Activated gamma-delta T cell treated with Interleukin-2 at 50 U/mL for 16 hours (primary cell): ENCODE measurements at regions not wholly inside any gene's neighbourhood (a gene's known extent, or its start where the extent isn't known, plus 50 kb on each side); places are given as distances from the start of the nearest gene placed in this dataset.

ENCODE experiments used
- DNase-seq: peaks from one replicate; pipeline ENCODE4 v3.0.0-alpha.2; 2020

DNA sequence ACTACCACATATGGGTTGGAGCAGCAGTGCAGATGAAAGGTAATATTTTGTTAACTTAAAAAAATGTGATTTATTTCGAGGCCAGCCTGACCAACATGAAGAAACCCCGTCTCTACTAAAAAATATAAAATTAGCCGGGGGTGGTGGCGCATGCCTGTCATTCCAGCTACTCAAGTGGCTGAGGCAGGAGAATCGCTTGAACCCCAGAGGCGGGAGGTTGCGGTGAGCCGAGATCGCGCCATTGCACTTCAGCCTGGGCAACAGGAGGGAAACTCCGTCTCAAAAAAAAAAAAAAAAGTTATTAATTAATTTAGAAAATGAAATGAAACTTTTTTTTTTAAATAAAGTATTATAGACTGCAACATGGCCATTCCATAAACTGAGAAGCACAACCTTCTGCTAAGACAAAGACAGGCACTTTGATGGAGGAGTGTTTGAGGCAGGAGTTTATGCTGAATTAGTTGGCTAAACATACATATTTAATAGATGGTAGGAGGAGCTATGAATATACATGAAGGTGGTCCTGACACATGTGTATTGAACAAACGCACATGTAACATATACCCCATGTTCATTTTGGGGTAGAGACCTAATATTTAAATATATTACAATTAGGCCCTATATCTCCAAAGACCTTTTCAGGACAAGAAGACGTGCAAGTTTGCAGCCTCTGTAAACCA, 1485.3 kb upstream of the MIR17HG start:
- DNase-seq = no peak

DNA sequence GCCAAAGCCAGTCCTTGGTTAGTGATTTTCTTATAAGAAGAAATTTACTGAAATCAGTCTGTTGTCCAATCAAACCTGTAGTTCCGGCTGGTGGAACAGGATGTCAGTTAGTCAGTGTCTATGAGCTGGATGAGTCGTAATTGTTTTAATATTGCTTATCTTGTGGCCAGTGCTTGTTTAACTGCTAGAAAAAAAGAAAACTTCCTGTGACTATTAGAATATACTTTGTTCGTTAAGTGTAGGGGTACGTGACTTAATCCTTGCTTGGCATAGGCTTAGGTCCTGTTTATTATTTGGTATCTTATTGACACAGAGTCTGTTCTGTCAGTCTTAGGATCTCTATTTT, 1484.8 kb upstream of the MIR17HG start:
- no peak for DNase-seq

DNA sequence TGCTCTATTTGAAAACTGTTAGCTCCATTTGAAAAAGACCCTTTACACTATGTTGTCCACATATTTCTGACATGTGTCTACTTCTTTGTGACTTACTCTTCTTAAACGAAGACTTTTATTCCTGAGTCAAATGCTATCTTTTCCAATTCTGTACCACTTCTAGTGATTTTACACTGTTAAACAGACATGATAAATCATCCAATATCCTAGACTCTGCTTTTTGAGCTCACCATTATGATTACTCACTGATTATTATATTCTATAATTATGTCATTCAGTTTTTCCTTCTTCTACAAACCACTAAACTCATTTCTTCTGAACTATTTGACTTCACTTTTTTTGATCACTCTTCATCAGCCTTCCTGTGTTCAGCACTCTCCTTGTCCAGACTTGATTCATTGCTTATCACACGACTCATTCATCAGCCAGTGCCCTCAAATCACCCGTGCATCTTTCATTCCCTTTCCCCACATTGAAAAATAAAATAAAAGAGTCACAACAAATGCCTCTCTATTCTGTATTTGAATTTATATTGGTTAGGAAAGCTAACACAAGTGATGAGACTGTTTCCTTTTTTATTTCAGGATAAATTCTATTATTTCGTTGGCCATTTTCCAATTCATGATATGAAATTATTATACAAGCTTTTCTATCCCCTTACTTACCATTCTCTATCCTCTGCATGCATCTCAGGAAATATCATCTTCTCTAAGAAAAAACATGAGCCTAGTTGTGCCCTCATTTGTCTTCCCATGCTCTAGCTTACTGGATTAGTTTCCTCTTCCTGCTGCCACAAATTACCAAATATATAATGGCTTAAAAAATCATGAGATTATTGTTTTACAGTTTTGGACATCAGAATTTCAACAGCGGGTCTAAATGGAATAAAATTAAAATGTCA, 1482.1 kb upstream of the MIR17HG start:
- no peak for DNase-seq

DNA sequence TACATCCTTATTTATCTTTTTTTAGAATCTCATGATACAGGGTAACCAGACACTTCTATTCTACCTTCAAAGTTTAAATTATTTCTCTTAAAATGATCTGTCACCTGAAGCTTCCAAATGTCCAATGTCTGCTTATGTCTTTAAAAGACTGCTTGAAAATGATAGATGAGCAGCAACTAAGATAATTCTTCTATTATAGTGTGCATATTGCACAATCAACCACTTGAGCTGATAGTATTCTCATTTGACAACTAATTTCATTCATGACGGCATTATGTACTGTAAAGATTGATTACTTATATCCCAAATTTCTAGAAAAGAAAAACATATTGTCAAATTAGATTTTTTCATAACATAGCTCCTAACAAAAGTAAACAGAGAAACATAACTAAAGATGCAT, 1478.2 kb upstream of the MIR17HG start:
- no peak for DNase-seq

DNA sequence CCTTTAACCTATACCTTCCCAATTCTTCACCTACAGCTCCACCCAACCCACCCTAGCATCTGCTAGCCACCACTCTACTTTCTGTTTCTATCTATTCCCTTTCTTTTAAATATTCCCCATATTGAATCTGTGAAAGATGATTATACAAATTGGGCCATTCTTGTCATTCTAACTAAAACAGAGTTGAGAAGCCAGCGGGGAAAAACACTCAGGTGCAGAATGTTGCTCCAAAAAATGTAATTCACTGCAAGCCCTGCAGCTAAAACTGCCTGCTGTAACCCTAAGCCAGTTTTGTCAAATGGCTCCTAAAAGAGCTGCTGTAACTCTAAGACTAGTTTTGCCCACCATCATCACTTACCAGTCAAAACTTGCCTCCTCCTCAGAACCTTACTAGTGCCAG, 1468.6 kb upstream of the MIR17HG start:
- no peak for DNase-seq

DNA sequence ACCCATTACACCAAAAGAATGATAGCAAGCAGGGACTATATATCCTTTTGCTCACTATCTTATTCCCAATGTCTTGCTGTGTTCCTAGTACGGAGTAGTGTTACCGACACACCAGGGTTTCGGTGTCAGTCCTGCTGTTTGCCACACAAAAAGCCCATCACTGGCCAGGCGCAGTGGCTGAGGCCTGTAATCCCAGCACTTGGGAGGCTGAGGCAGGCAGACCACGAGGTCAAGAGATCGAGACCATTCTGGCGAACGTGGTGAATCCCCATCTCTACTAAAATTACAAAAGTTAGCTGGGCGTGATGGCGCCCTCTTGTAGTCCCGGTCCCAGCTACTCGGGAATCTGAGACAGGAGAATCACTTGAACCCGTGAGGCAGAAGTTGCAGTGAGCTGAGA, 1467.3 kb upstream of the MIR17HG start:
- DNase-seq = no peak

DNA sequence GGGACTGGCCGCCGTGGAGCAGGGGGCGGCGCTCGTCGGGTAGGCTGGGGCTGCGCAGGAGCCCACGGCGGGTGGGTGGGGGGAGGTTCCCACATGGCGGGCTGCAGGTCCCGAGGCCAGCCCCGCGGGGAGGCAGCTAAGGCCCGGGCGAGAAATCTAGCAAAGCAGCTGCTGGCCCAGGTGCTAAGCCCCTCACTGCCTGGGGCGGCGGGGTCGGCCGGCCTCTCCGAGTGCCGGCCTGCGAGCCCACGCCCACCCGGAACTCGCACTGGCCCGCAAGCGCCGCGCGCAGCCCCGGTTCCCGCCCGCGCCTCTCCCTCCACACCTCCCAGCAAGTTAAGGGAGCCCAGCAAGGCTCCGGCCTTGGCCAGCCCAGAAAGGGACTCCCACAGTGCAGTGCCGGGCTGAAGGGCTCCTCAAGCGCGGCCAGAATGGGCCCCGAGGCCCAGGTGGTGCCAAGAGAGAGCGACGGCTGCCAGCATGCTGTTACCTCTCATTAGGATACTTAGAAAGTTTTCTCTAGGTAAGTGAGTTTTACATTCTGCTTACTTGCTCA, 1463.5 kb upstream of the MIR17HG start:
- no peak for DNase-seq

DNA sequence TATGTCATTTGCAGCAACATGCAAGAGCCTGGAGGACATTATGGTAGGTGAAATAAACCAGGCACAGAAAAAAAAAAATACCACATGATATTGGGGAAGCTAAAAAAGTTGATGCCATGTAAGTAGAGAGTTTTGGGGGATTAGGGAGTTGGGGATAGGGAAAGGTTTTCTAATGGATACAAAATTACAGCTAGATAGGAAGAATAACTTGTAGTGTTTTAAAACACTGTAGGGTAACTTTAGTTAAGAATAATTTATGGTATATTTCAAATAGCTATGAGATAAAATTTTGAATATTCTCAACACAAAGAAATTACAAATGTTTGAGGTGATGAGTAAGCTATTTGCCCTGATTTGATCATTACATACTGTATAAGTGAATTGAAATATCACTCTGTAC, 1456.7 kb upstream of the MIR17HG start:
- no peak for DNase-seq

DNA sequence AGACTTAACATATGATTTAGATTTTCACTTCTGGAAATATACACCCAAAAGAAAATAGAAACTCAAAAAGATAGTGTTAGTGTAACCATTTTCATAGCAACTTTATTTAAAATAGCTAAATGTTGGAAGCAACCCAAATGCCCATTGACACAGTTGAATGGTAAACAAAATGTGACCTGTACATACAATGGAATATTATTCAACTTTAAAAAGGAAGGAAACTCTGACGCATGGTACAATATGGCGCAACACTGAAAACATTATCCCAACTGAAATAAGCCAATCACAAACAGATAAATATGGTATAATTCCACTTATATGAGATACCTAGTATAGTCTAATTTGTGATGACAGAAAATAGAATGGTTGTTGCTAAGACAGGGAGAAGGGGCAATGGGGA, 1456.1 kb upstream of the MIR17HG start:
- DNase-seq = no peak

DNA sequence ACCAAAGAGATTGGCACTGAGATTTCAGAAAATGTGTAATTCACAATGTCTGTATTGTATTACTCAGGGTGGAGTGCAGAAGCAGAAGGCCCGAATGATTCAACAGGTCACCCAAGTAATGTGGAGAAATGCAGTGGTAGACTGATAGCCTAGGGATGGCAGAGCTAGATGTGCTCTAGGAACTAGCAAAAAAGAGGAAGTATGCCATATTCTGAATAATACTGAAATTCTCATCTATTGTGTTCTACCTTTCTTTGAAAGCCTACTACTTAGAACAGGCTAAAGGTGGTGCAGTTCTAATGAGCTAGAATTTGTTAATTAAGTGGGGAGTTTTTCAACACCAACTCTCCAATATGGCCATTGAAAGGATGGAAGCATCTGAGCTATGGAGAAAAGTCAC, 1449.8 kb upstream of the MIR17HG start:
- DNase-seq = no peak

DNA sequence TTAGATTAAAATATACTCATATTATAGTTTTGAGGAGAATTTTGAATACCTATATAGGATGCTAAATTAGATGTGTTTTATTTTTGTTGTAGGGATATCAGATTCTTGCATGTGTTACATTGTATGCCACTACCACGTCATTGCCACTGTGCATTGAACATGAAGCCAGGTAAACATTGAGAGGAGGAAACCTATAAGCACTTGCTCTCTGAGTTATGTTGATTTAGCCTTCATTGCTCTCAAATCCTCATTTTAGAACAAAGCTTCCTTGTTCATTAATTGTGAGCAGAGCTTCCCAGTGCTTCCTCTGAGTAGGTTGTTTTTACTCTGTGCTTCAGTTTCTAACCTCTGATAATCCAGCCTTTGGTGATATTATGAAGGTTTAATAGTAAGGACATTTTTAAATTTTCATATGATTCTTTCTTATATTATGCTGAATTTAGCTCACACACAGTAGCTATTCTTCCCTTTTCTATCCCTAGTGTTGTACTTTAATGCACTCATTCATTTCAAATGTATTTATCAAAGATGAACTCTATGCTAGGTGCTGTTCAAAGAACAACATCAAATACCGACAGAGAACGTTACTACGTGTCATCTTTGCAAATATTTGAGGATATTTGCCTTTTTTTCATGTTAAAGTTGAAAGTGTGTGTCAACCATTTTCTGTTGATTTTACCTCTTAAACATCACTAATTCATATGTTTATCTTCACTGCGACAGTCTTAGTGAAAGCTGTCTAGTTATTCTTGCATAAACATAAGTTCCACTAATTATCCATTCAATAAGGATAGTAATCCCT, 1448.0 kb upstream of the MIR17HG start:
- no peak for DNase-seq

DNA sequence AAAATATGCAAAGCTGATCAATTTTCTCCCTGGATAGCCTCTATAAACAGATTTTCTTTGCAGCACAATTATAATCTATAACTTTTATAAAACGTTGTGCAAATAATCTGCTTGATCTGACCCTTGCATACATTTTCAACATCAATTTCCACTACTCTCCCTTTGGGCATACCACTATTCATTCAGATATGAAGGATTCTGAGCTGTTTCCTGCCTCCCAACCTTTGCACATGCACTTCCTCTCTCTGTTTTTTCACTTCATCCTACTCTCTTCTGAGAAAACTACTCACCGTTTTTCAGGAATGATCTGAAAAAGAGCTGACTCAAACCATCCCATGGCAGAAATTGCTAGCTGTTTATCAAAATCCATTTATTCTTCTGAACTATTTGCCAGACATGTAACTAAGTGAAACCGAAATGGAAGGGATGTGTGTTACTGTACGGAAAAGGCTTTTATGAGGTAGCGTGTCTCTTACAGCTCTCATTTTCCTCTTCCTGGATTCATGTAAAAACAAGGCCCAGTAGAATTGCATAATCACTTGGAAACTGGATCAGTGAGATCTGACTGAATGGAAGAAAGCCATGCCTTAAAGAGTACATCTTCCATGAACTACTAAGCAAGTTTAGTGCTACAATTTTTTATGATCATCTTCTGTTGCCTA, 1447.3 kb upstream of the MIR17HG start:
- DNase-seq = no peak

DNA sequence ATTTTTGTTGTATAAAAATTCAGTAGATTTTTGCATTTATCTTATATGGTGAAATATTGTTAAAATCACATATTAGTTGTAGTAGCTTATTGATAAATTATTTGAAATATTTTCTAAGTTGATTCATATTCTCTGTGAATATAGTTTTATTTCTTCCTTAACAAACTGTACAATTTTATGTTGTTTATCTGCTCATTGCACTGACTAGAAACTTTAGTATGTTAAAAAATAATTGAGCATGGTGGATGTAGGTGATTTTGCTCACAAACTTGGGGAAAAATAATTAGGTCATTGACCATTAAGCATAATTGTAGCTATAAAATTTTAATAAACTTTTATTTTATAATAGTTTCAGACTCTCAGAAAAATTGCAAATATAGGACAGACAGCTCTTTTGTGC, 1445.3 kb upstream of the MIR17HG start:
- no peak for DNase-seq

DNA sequence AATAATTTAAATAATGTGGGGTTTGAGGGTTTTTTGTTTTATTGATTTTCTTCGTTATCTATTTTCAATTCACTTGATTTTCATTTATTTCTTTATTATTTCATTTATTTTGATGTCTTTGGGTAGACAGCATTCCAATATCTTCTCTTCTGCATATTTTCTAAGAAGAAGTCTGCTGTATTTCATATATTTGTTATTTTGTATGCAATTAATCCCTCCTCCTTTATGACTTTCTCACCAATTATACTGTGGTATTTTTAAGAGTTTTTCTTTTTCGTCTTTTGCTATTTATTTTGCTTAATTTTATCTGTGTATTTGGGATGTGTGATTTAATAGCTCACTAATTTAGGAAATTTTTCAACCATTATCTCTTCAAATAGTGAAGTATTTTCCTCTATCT, 1444.4 kb upstream of the MIR17HG start:
- DNase-seq = no peak

DNA sequence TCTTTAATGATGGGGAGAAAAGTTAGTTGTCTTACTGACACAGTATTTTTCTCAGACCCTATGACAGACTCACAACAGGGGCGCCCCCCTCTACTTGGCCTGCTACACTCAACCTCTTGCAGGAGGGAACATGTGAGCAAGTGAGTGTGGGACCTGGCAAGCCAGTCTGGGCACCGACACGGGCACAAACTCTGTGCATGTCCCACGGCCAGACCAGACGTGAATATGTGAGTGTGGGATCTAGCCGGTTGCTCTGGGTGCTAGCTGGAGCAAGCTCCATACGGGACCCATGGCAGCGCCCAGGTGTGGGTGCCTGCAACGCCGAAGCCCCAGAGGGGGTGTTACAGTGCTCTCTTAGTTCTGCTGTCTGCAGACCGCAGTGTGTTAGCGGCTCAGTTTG, 1437.3 kb upstream of the MIR17HG start:
- no peak for DNase-seq

DNA sequence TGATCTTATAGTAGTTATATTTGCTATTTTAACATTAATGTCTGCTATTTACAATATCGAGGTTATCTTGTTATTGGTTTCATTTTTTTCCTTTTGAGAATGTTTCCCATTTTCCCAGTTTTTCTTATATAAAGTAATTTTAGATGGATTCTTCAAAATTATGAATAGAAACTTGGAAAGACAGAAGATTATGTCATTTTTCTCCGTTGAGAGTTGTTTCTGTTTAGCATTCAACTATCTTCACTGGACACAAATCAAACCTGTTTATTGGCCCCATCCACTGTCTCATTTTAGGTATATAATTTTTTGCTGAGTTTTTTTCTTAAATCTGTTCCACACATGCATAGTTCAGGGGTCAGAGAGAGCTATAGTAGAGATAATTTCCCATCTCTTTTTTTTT, 1430.9 kb upstream of the MIR17HG start:
- DNase-seq = no peak

DNA sequence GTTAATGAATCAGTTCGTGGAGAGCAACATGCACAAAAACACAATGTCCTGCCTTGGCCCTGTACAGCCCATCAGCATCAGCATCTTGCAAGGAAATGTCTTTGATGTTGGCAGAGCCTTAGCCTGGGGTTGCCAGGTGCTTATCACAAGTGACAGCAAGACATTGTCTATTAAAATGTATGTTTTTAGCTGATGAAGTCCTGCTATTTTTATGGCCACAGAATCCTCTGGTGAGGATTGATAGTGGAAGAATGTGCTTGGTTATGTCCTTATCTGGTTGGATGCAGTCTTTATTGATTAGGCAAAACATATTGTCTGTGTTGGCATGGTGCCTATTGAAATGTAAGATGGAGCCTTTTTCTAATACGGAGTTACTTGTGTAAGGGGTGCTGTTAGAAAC, 1427.0 kb upstream of the MIR17HG start:
- DNase-seq = no peak

DNA sequence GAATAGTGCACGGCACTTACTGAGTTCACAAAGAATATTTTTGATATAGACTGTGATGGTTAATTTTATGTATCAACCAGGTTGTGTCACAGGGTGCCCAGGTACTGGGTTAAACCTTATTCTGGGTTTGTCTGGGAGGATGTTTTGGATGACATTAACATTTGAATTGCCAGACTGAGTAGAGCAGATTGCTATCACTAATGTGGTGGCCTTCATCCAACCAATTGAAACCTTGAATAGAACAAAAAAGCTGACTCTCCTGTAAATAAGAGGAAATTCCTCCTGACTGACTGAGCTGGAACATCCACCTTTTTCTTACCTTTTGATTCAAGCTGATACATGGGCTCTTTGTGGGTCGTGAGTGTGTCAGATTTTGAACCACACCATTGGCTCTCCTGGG, 1424.4 kb upstream of the MIR17HG start:
- DNase-seq = no peak

DNA sequence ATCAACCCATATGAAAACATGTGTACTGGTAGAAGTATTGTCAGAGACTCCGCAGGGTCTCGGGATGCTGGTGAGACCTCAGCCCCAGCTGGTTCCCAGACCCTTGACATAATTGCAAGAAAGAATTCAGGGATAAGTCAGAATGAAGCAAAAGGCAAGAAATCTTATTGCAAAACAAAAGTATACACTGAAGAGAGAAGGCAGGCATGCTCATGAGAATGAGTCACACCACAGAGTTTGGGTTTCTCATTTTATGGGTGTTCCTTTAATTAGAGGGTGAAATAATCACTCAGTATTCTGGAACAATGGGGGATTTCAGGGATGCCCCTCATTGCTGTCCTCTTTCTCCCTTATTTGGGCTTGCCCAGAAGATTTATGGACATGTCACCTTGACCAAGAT, 1423.8 kb upstream of the MIR17HG start:
- DNase-seq = no peak

DNA sequence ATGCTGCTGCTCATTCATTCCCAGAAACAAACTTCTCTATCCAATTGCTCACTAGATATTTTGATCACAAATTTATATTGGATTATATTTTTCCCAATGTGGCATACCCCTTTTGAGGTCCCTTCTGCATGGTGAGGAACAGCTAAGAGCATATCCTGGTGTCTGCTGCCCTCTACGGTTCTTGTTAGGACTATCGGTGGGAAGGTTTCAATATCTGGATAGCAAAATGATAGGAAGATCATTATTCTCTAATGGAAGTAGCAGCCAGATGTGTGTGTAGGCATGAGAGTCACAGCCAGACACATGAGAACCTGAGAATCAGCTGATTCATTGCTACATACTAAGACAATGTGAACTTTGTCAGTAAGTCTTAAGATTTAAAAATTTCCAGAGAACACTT, 1422.4 kb upstream of the MIR17HG start:
- no peak for DNase-seq

DNA sequence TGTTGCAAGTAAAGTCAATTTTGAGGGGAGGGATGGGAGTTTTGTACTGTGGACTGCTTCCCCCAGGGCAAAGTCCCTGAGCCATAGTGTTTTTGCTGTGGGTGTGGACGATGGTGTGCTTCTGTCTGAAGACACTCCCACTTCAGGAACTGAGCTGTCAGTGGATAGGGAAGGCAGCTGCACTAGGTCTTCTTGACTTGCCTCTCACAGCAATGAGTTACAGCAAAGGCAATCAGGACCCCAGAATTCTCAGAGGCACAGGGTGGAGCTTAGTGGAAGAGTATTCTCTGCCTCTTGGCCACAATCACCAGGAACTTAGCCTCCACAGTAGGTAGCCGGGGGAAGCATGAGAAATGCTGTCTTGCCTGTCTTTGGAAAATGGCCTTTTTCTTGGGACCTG, 1416.6 kb upstream of the MIR17HG start:
- DNase-seq = no peak

DNA sequence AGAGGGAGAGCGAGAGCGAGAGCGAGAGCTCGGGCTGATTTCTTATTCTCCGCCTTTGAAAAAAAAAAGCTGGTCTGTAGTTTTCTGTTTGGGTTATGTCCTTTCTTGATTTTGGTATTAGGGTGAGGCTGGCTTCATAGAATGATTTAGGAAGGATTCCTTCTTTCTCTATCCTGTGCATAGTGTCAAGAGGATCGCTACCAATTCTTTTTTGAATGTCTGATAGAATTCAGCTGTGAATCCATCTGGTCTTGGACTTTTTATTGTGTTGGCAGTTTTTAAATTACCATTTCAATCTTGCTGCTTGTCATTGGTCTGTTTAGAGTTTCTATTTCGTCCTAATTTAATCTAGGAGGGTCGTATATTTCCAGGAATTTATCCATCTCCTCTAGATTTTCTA, 1414.6 kb upstream of the MIR17HG start:
- no peak for DNase-seq

DNA sequence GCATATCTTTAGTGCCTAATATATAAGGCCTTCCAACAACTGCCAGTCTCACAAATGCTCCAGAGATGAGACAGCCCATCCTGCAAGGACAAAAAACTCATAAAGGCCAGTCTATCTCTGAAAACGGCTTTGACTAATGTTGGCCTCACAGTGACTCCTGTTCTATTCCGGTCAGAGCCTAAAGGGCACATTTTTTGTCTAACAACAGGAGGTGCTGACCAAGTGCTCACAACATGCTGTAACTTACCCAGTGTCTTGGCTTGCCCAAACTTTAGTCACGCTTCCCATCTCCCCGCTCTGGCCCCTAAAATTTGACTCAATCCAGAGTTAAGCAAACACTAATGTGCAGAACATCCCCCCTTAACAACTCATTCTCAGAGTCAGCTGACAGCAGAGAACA, 1411.2 kb upstream of the MIR17HG start:
- no peak for DNase-seq
